Neuronal stem cell (in vitro differentiated cells): ENCODE measurements at regions not wholly inside any gene's neighbourhood (a gene's known extent, or its start where the extent isn't known, plus 50 kb on each side); places are given as distances from the start of the nearest gene placed in this dataset.
A peak's percentile ranks its signal among the peaks of the same experiment; 100 is the strongest.

Experiments
- DNase-seq: peaks from one replicate; pipeline ENCODE4 v3.0.0-alpha.2; 2013; ENCODE audit warnings: low spot score
- H2AFZ ChIP-seq: one replicate; pipeline ENCODE4 v1.6.1; 2013; ENCODE audit warnings: mild to moderate bottlenecking, low read length, inconsistent platforms
- H2AK5ac ChIP-seq: 2 replicates; pipeline ENCODE4 v1.6.1; 2013; ENCODE audit warnings: low read depth, mild to moderate bottlenecking, inconsistent platforms, low read length, moderate library complexity, mixed read lengths
- H2BK120ac ChIP-seq: 2 replicates; pipeline ENCODE4 v1.6.1; 2013; ENCODE audit warnings: low read depth, mild to moderate bottlenecking, inconsistent platforms, low read length, moderate library complexity, mixed read lengths
- H2BK12ac ChIP-seq: one replicate; pipeline ENCODE4 v1.6.1; 2013; ENCODE audit warnings: low read length, inconsistent platforms
- H2BK15ac ChIP-seq: 2 replicates; pipeline ENCODE4 v1.6.1; 2013; ENCODE audit warnings: mild to moderate bottlenecking, low read length, inconsistent platforms, mixed read lengths
- H2BK5ac ChIP-seq: one replicate; pipeline ENCODE4 v1.6.1; 2013; ENCODE audit warnings: inconsistent platforms, mild to moderate bottlenecking, low read length, moderate library complexity
- H3K14ac ChIP-seq: one replicate; pipeline ENCODE4 v1.6.1; 2013; ENCODE audit warnings: low read length, inconsistent platforms
- H3K18ac ChIP-seq: 2 replicates; pipeline ENCODE4 v1.6.1; 2013; ENCODE audit warnings: low read length, inconsistent platforms
- H3K23ac ChIP-seq: 2 replicates; pipeline ENCODE4 v1.6.1; 2013; ENCODE audit warnings: low read depth, mild to moderate bottlenecking, mixed read lengths, low read length, inconsistent platforms; ENCODE audit not compliant: poor library complexity
- H3K27ac ChIP-seq: replicated peaks from 3 replicates; pipeline ENCODE4 v1.5.1; 2013; ENCODE audit warnings: low read length, inconsistent platforms
- H3K27me3 ChIP-seq, 3 experiments: 2 replicates each; pipeline ENCODE4 v1.6.1; 2013; ENCODE audit warnings: low read length in 3 of 3, mild to moderate bottlenecking in 2 of 3, inconsistent platforms in 1 of 3, low read depth in 1 of 3, mixed read lengths in 1 of 3, moderate library complexity in 1 of 3; ENCODE audit not compliant: control insufficient read depth in 3 of 3, insufficient read depth in 3 of 3
- H3K36me3 ChIP-seq, 2 donors: replicated peaks in 1 of 2; 2 replicates each; pipeline ENCODE4 v1.6.1; 2013; ENCODE audit warnings: low read length in 2 of 2; ENCODE audit not compliant: control insufficient read depth in 2 of 2, insufficient read depth in 2 of 2
- H3K4ac ChIP-seq: 2 replicates; pipeline ENCODE4 v1.6.1; 2013; ENCODE audit warnings: inconsistent platforms, mild to moderate bottlenecking, low read length, moderate library complexity
- H3K4me1 ChIP-seq, 2 donors: 1 replicate in 1 of 2; 2 replicates in 1 of 2; pipeline ENCODE4 v1.6.1; 2013; ENCODE audit warnings: low read length in 2 of 2, low read depth in 1 of 2; ENCODE audit not compliant: control insufficient read depth in 2 of 2, insufficient read depth in 1 of 2
- H3K4me2 ChIP-seq: one replicate; pipeline ENCODE4 v1.6.1; 2013; ENCODE audit warnings: mild to moderate bottlenecking, low read length, inconsistent platforms; ENCODE audit not compliant: insufficient read depth, poor library complexity, severe bottlenecking
- H3K4me3 ChIP-seq, 2 donors: 2 replicates each; pipeline ENCODE4 v1.5.1; 2013; ENCODE audit warnings: low read length in 2 of 2, mild to moderate bottlenecking in 2 of 2, inconsistent platforms in 1 of 2, moderate library complexity in 1 of 2
- H3K79me1 ChIP-seq: one replicate; pipeline ENCODE4 v1.6.1; 2013; ENCODE audit warnings: low read depth, mild to moderate bottlenecking, inconsistent platforms, low read length, moderate library complexity
- H3K9ac ChIP-seq: one replicate; pipeline ENCODE4 v1.6.1; 2013; ENCODE audit warnings: mild to moderate bottlenecking, low read depth, low read length, inconsistent platforms; ENCODE audit not compliant: poor library complexity
- H3K9me3 ChIP-seq, 2 donors: replicated peaks in 1 of 2; 2 replicates each; pipeline versions ENCODE3 to v1.6.1; 2013; ENCODE audit warnings: low read length in 2 of 2, mild to moderate bottlenecking in 2 of 2, inconsistent platforms in 1 of 2, low read depth in 1 of 2, mixed read lengths in 1 of 2, moderate library complexity in 1 of 2; ENCODE audit not compliant: control insufficient read depth in 2 of 2, insufficient read depth in 1 of 2
- H4K8ac ChIP-seq: one replicate; pipeline ENCODE4 v1.6.1; 2013; ENCODE audit warnings: low read depth, mild to moderate bottlenecking, inconsistent platforms, low read length, moderate library complexity
- H4K91ac ChIP-seq: one replicate; pipeline ENCODE4 v1.6.1; 2013; ENCODE audit warnings: low read length, low read depth, mild to moderate bottlenecking, inconsistent platforms; ENCODE audit not compliant: poor library complexity
- WGBS, 2 donors: extraction: QIAGEN DNeasy Blood & Tissue Kit; methylation state at CpG; one replicate each; pipeline ENCODE4 v1.1.7; 2013; ENCODE audit warnings: missing lambda C conversion rate in 2 of 2, mixed read lengths in 1 of 2; ENCODE audit not compliant: insufficient read length in 2 of 2, insufficient replicate concordance in 1 of 2; ENCODE audit errors: extremely low coverage in 2 of 2; 5-methylcytosine and 5-hydroxymethylcytosine counted together

DNA sequence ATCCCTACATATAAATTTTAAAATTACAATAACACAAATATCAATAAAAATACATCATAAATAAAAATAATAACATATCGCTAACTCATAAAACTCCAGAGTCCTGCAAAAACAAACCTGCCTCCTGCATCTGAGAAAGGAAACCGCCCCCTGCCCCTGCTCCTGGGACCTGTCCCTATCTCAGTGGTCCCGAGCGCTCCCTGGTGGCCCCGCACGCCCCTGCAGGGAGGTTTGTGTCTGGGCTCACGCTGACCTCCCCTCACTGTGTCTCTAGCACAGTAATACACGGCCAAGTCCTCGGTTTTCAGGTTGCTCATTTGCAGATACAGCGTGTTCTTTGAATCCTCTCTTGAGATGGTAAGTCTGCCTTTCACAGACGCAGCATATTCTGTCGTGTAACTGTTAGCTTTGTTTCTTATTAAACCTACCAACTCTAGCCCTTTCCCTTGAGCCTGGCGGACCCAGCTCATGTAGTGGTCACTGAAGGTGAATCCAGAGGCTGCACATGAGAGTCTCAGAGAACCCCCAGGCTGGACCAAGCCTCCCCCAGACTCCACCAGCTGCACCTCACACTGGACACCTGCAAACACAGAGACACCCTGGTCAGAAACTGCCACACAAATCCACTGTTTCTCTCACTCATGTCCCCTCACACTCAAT, 554.1 kb downstream of the GOLGA6L6 start:
- DNase-seq = no peak
- no peak overlapping the region for H4K8ac ChIP-seq
- H2AFZ ChIP-seq = no peak overlapping the region
- H3K4me2 ChIP-seq = no peak overlapping the region
- H3K23ac ChIP-seq = no peak overlapping the region
- H3K79me1 ChIP-seq = no peaks in the 10 kb centered on the region
- H3K4me3 ChIP-seq = no peak overlapping the region
- H3K36me3 ChIP-seq = no peaks in the 10 kb centered on the region
- H2BK15ac ChIP-seq = no peak overlapping the region
- H3K4ac ChIP-seq = no peak overlapping the region
- H3K9me3 ChIP-seq = peaks cover 0 to 24% of the 10 kb centered on the region in 2 donors
- H2BK5ac ChIP-seq = no peak overlapping the region
- H3K27me3 ChIP-seq = no peaks in the 10 kb centered on the region
- H2BK12ac ChIP-seq = no peak overlapping the region
- no peak overlapping the region for H3K27ac ChIP-seq
- no peaks in the 10 kb centered on the region for H3K4me1 ChIP-seq
- H4K91ac ChIP-seq = no peak overlapping the region
- H3K18ac ChIP-seq = no peak overlapping the region
- 100% methylated on average over 1 of the region's 13 CpGs; no CpG with 5 or more reads in 1 of the 2 donors for WGBS, 2 donors
- no peak overlapping the region for H3K9ac ChIP-seq
- H2AK5ac ChIP-seq = no peak overlapping the region
- H2BK120ac ChIP-seq = no peak overlapping the region
- H3K14ac ChIP-seq = no peak overlapping the region

DNA sequence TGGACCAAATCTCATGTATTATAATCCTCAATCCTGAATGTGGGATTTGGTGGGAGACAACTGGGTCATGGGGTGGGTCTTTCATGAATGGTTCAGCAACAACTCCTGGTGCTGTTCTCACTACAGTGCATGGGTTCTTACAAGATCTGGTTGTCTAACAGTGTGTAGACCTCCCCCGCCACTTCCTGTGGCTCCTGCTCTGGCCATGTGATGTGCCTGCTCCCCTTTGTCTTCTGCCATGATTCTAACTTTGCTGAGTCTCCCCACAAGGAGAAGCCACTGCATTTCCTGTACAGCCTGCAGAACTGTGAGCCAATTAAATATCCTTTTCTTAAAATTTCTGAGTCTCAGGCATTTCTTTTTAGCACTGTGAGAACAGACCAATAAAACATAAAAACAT, 557.5 kb downstream of the GOLGA6L6 start:
- Histone ChIP-seq H3K4me2 (no peak overlapping the region), H4K8ac (no peak overlapping the region), H2BK120ac (no peak overlapping the region), H2BK15ac (no peak overlapping the region), H3K27me3 (no peaks in the 10 kb centered on the region), H3K9ac (no peak overlapping the region), H2AFZ (peak overlapping the region; percentile 29), H2AK5ac (no peak overlapping the region), H3K14ac (no peak overlapping the region), H3K4ac (no peak overlapping the region), H3K23ac (no peak overlapping the region), H3K4me3 (no peak overlapping the region), H3K36me3 (no peaks in the 10 kb centered on the region), H2BK5ac (no peak overlapping the region), H3K4me1 (no peaks in the 10 kb centered on the region), H3K9me3 (peaks cover 0 to 12% of the 10 kb centered on the region in 2 donors), H3K79me1 (no peaks in the 10 kb centered on the region), H3K18ac (no peak overlapping the region), H4K91ac (no peak overlapping the region), H2BK12ac (no peak overlapping the region), H3K27ac (no peak overlapping the region)
- no CpG with 5 or more reads among the region's 1 CpG for WGBS, 2 donors
- DNase-seq = no peak

DNA sequence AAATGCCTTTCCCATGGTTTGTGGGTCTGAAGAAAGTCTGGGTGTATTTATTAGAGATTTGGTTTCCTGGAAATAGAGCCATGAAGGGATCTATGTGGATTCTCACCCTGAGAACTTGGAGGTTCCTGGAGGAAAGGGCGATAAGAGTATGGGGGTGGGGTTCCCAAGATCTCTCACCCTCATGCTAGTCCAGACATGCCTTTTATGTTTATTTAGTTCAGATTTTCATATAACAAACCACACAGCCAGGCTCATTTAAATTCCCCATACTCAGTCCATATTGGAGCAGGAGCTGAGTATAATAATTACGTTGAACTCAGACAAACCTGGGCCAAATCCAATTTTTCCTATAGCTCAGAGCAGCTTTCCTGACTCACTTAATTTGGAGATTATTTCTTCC, 566.6 kb downstream of the GOLGA6L6 start:
- no peak overlapping the region for H3K14ac ChIP-seq
- H3K9me3 ChIP-seq = no peaks in the 10 kb centered on the region
- H3K18ac ChIP-seq = no peak overlapping the region
- H2AK5ac ChIP-seq = no peak overlapping the region
- H3K9ac ChIP-seq = no peak overlapping the region
- H3K4me2 ChIP-seq = no peak overlapping the region
- no peak overlapping the region for H2BK15ac ChIP-seq
- H3K4me1 ChIP-seq = no peaks in the 10 kb centered on the region
- no peak overlapping the region for H4K91ac ChIP-seq
- no peak for DNase-seq
- no peak overlapping the region for H2BK120ac ChIP-seq
- H2BK12ac ChIP-seq = no peak overlapping the region
- H3K36me3 ChIP-seq = no peaks in the 10 kb centered on the region
- no CpG with 5 or more reads among the region's 2 CpGs for WGBS, 2 donors
- no peak overlapping the region for H3K4me3 ChIP-seq
- H4K8ac ChIP-seq = no peak overlapping the region
- H3K27me3 ChIP-seq = no peaks in the 10 kb centered on the region
- no peak overlapping the region for H2BK5ac ChIP-seq
- no peak overlapping the region for H3K23ac ChIP-seq
- no peaks in the 10 kb centered on the region for H3K79me1 ChIP-seq
- H2AFZ ChIP-seq = no peak overlapping the region
- H3K4ac ChIP-seq = no peak overlapping the region
- H3K27ac ChIP-seq = no peak overlapping the region

DNA sequence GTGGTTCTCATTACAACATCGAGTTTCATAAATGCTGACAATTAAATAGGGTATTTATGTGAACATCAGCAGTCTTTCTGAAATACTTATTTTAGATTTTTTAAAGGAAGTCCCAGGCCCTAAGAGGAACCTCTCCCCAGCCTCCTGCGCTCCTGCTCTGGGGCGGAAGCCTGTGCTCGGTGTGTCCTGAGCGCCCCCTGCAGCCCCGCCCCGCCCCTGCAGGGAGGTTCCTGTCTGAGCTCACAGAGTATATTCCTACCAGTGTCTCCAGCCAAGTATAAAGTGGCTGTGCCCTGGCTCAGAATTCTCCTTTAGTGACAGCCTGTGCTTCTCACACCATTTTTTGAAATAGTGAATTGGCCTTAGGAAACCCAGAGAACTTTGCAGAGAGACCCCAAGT, 567.9 kb downstream of the GOLGA6L6 start:
- no peak overlapping the region for H2BK120ac ChIP-seq
- H2BK15ac ChIP-seq = no peak overlapping the region
- no peaks in the 10 kb centered on the region for H3K9me3 ChIP-seq
- no peak overlapping the region for H3K27ac ChIP-seq
- no CpG with 5 or more reads among the region's 7 CpGs for WGBS, 2 donors
- no peaks in the 10 kb centered on the region for H3K36me3 ChIP-seq
- H3K4ac ChIP-seq = no peak overlapping the region
- no peak overlapping the region for H2BK12ac ChIP-seq
- no peak overlapping the region for H4K8ac ChIP-seq
- no peaks in the 10 kb centered on the region for H3K27me3 ChIP-seq
- no peak overlapping the region for H3K9ac ChIP-seq
- no peak overlapping the region for H4K91ac ChIP-seq
- H3K79me1 ChIP-seq = no peaks in the 10 kb centered on the region
- H3K4me1 ChIP-seq = no peaks in the 10 kb centered on the region
- no peak overlapping the region for H3K23ac ChIP-seq
- no peak overlapping the region for H3K4me2 ChIP-seq
- H2AFZ ChIP-seq = no peak overlapping the region
- no peak overlapping the region for H2BK5ac ChIP-seq
- H3K4me3 ChIP-seq = no peak overlapping the region
- H3K14ac ChIP-seq = no peak overlapping the region
- no peak overlapping the region for H3K18ac ChIP-seq
- H2AK5ac ChIP-seq = no peak overlapping the region
- no peak for DNase-seq
